Endothelial cell (in vitro differentiated cells): ENCODE measurements at regions not wholly inside any gene's neighbourhood (a gene's known extent, or its start where the extent isn't known, plus 50 kb on each side); places are given as distances from the start of the nearest gene placed in this dataset.

Experiments
- DNase-seq: peaks from one replicate; pipeline ENCODE4 v3.0.0; 2021; ENCODE audit warnings: low spot score
- H3K27ac Mint-ChIP-seq: one replicate; pipeline ENCODE4 v1.8.0; 2021; ENCODE audit warnings: mixed read lengths, inconsistent platforms; ENCODE audit not compliant: unreplicated experiment
- H3K27me3 Mint-ChIP-seq: one replicate; pipeline ENCODE4 v1.8.0; 2021; ENCODE audit warnings: mild to moderate bottlenecking, moderate library complexity, mixed read lengths, inconsistent platforms; ENCODE audit not compliant: unreplicated experiment
- H3K36me3 Mint-ChIP-seq: one replicate; pipeline ENCODE4 v1.8.0; 2021; ENCODE audit warnings: mild to moderate bottlenecking, low read depth, mixed read lengths, inconsistent platforms; ENCODE audit not compliant: unreplicated experiment
- H3K4me1 Mint-ChIP-seq: one replicate; pipeline ENCODE4 v1.8.0; 2021; ENCODE audit warnings: mild to moderate bottlenecking, mixed read lengths, inconsistent platforms; ENCODE audit not compliant: unreplicated experiment
- H3K4me3 Mint-ChIP-seq: one replicate; pipeline ENCODE4 v1.8.0; 2021; ENCODE audit warnings: mild to moderate bottlenecking, mixed read lengths, inconsistent platforms; ENCODE audit not compliant: unreplicated experiment
- H3K9me3 Mint-ChIP-seq: one replicate; pipeline ENCODE4 v1.8.0; 2021; ENCODE audit warnings: mixed read lengths, inconsistent platforms; ENCODE audit not compliant: unreplicated experiment
- TF ChIP-seq, protein P1 (sequence below): fragments of 200-600 bp; sonication (generic); IDR thresholded peaks from one replicate; pipeline ENCODE4 v1.5.0; 2021; ENCODE audit warnings: antibody characterized with exemption; ENCODE audit not compliant: unreplicated experiment

DNA sequence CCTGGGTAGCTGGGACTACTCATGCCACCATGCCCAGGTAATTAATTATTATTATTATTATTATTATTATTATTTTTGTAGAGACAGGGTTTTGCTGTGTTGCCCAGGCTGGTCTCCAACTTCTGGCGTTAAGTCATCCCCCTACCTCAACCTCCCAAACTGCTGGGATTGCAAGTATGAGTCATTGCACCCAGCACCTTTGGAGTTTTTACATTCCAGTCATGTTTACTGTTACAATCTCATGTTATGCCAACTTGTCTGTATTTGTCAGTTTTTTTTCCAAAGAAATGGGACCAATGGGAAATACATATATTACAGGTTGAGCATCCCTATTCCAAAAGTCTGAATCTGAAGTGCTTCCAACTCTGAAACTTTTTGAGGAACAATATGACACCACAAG, 903.8 kb downstream of the SLC4A3 start:
- DNase-seq: no peak
- no peak overlapping the region for H3K27ac Mint-ChIP-seq
- no peaks in the 10 kb centered on the region for H3K27me3 Mint-ChIP-seq
- H3K9me3 Mint-ChIP-seq: no peaks in the 10 kb centered on the region
- TF ChIP-seq, protein P1, sequence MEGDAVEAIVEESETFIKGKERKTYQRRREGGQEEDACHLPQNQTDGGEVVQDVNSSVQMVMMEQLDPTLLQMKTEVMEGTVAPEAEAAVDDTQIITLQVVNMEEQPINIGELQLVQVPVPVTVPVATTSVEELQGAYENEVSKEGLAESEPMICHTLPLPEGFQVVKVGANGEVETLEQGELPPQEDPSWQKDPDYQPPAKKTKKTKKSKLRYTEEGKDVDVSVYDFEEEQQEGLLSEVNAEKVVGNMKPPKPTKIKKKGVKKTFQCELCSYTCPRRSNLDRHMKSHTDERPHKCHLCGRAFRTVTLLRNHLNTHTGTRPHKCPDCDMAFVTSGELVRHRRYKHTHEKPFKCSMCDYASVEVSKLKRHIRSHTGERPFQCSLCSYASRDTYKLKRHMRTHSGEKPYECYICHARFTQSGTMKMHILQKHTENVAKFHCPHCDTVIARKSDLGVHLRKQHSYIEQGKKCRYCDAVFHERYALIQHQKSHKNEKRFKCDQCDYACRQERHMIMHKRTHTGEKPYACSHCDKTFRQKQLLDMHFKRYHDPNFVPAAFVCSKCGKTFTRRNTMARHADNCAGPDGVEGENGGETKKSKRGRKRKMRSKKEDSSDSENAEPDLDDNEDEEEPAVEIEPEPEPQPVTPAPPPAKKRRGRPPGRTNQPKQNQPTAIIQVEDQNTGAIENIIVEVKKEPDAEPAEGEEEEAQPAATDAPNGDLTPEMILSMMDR: no peak
- H3K4me3 Mint-ChIP-seq: no peak overlapping the region
- H3K36me3 Mint-ChIP-seq: no peaks in the 10 kb centered on the region
- no peaks in the 10 kb centered on the region for H3K4me1 Mint-ChIP-seq

DNA sequence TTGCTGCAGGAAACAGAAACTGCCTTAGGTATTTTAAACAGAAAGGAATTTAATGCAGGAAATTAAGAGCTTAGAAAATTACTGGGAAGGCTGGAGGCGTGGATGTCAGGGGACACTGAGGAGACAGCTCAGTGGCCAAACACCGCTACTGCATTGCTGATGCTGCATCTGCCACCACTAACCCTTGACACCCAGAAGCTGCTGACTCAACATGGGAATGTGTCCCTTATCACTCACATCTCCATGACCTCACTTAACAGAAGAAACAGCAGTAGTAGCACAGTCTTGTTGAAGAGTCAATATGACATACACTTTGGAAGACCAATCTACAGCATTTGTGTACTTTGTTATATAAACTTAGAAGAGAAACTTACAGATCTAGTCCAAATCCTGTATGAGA, 906.1 kb downstream of the SLC4A3 start:
- H3K36me3 Mint-ChIP-seq: no peaks in the 10 kb centered on the region
- no peaks in the 10 kb centered on the region for H3K4me1 Mint-ChIP-seq
- no peaks in the 10 kb centered on the region for H3K9me3 Mint-ChIP-seq
- TF ChIP-seq, protein P1: peak; percentile 52
- peak; percentile 9 for DNase-seq
- H3K27me3 Mint-ChIP-seq: no peaks in the 10 kb centered on the region
- no peak overlapping the region for H3K27ac Mint-ChIP-seq
- no peak overlapping the region for H3K4me3 Mint-ChIP-seq

DNA sequence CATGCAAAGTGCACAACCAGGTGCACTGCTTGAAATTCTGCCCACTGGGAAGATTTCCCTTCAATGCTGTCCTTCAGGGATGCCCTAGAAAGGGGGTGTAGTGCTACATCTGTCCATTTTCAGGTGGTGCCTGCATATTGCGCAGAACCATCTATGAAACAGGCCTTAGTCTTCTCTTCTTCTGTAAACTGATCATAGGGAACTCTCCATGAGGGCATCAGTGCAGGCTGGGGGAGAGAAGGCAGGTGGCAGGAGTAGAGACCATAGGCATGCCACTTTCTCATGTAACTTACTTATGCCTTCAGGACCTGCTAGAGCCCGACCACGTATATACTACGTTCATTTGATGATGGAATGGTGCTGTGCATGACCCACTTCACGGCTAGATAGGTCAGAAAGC, 912.1 kb downstream of the SLC4A3 start:
- Mint-ChIP-seq H3K27ac (no peak overlapping the region), H3K4me1 (no peaks in the 10 kb centered on the region), H3K9me3 (no peaks in the 10 kb centered on the region)

DNA sequence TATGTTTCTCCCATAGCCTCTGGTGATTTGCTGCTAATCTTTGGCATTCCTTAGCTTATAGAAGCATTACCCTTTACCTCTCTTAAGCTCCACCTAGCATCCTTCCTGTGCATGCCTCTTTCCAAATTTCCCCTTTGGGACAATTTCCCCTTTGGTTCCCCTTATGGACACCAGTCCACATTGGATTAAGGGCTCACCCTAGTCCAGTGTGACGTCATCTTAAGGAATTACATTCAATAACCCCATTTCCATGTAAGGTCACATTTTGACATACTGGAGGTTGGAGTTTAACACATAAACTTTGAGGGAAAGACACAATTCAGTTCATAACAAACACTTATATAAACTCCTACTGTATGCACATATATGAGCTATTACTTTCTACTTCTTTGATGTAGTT, 916.6 kb downstream of the SLC4A3 start:
- Mint-ChIP-seq H3K27ac (no peak overlapping the region), H3K4me3 (no peak overlapping the region), H3K9me3 (no peaks in the 10 kb centered on the region), H3K36me3 (no peaks in the 10 kb centered on the region), H3K27me3 (peaks cover 3% of the 10 kb centered on the region), H3K4me1 (no peaks in the 10 kb centered on the region)
- DNase-seq: no peak
- TF ChIP-seq, protein P1: no peak

More for the DNA sequence above, 912.1 kb downstream of the SLC4A3 start:
- TF ChIP-seq, protein P1: no peak
- DNase-seq: no peak
- Mint-ChIP-seq H3K36me3 (no peaks in the 10 kb centered on the region), H3K27me3 (peaks cover 3% of the 10 kb centered on the region), H3K4me3 (no peak overlapping the region)

DNA sequence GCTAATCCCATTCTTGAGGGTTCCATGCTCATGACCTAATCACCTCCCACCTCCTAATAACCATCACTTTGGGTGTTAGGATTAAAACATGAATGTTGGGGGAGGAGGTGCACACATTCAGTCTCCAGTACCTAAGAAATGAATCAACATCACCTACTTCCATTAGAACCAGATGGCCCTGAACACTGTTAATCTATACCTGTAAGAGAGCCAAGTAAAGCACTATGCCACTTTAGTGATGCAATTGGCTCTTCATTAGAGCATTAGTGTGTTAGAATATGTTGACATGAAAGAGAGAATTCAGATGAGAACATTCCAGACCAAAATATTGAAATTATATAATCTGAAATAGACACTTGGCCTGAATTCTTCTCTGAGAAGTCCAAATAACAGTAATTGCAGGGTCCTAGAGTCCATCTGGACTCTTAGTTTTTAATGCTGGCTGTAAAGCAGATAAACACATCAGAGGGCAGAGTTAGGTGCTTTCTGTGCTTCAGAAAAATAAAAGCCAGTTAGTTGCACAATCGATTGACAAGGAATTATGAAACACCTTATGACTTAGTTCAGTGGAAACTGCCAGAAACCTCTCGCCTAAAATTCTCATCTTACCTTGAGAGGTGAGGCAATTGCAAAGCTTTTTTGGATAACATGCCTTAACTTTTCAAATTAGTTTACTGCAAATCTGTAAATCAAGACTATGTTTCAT, 923.7 kb downstream of the SLC4A3 start:
- Mint-ChIP-seq H3K9me3 (no peaks in the 10 kb centered on the region), H3K4me1 (no peaks in the 10 kb centered on the region)

More for the DNA sequence above, 923.7 kb downstream of the SLC4A3 start:
- Mint-ChIP-seq H3K27me3 (no peaks in the 10 kb centered on the region), H3K27ac (no peak overlapping the region), H3K4me3 (no peak overlapping the region), H3K36me3 (no peaks in the 10 kb centered on the region)
- TF ChIP-seq, protein P1: no peak
- DNase-seq: no peak
